Omental fat pad (tissue), 3 donors: ENCODE measurements at regions not wholly inside any gene's neighbourhood (a gene's known extent, or its start where the extent isn't known, plus 50 kb on each side); places are given as distances from the start of the nearest gene placed in this dataset.

Experiments used
- ATAC-seq: fragments of 150-250 bp; one replicate; pipeline ENCODE4 v1.9.1; 2016; ENCODE audit warnings: mild to moderate bottlenecking, moderate library complexity; ENCODE audit not compliant: low FRiP score
- DNase-seq: peaks from one replicate; pipeline ENCODE4 v3.0.0-alpha.2; 2019; ENCODE audit warnings: low spot score
- TF ChIP-seq, protein P1 (sequence below), 3 donors: fragments of 450-650 bp; IDR thresholded peaks; one replicate each; pipeline ENCODE4 v1.5.1; 2016 to 2017; ENCODE audit warnings: antibody characterized with exemption in 3 of 3, mild to moderate bottlenecking in 3 of 3, moderate library complexity in 2 of 3

DNA sequence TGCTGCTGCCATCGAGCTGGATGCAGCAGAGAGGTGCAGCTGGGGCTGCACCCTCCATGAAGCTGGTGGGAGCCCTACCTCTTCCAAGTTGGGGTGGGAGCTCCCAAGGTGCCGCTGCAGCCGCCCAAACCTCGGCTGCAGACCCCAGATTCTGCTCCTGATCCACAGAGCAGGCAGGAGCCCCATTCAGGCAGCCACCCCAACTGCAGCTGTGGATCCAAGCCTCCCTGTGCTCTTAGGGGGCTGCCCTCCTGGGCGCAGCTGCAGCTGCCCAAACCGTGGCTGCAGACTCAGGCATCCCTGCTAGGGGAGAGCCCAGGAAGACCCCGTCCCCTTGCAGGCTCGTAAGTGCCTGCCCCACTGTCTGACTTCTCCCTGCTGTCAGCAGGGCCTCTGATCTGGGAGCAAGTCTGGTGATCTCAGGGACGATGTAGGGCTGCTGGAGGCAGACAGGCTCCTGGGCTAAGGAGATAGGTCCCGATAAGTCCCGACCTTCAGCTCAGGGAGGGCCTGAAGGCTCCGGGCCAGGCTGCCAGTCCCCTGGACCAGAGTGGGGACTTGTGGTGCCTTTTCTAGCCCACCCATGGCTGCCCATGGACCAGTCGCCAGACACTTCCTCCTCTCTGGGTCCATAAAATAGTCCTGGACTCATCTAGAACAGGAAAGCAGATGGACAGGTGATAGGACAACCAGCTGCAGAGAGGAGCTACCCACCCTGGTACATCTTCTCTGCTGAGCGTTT, 767.1 kb upstream of the CDH7 start:
- TF ChIP-seq, protein P1, sequence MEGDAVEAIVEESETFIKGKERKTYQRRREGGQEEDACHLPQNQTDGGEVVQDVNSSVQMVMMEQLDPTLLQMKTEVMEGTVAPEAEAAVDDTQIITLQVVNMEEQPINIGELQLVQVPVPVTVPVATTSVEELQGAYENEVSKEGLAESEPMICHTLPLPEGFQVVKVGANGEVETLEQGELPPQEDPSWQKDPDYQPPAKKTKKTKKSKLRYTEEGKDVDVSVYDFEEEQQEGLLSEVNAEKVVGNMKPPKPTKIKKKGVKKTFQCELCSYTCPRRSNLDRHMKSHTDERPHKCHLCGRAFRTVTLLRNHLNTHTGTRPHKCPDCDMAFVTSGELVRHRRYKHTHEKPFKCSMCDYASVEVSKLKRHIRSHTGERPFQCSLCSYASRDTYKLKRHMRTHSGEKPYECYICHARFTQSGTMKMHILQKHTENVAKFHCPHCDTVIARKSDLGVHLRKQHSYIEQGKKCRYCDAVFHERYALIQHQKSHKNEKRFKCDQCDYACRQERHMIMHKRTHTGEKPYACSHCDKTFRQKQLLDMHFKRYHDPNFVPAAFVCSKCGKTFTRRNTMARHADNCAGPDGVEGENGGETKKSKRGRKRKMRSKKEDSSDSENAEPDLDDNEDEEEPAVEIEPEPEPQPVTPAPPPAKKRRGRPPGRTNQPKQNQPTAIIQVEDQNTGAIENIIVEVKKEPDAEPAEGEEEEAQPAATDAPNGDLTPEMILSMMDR (IDR thresholded peaks at IDR 0.05), result no peak

DNA sequence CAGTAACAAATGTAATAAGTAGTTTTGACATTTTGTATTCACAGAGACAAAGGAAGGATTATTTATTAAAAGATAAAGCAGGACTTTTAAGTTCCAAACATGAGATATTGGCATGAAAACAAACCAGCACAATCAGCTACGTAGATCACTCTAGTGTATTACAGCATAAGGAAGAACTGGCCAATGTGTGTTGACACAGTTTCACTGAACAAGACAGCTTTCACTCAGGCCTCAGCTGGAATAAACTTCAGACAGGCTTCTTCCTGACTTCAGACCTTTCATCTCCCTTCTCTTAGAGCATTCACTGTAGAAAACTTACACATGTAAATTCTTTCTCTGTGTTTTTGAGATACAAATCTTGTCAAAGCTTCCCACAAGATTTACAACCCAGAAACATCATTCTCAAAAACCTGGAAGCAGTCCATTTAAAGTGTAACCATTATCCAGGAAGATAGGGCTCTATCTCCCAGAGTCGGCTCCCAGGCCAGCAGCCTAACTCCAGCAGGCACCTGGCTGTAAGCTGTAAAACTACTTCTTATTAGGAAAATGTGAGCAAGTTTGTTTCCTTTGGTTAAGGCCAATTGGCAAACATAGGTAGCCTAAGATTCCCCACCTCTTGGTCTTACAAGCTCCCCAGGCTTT, 768.3 kb upstream of the CDH7 start:
- no peak for DNase-seq
- no peak for ATAC-seq
- TF ChIP-seq, protein P1 (IDR thresholded peaks at IDR 0.05), result no peak

More for the DNA sequence above, 767.1 kb upstream of the CDH7 start:
- no peak for DNase-seq
- no peak for ATAC-seq

DNA sequence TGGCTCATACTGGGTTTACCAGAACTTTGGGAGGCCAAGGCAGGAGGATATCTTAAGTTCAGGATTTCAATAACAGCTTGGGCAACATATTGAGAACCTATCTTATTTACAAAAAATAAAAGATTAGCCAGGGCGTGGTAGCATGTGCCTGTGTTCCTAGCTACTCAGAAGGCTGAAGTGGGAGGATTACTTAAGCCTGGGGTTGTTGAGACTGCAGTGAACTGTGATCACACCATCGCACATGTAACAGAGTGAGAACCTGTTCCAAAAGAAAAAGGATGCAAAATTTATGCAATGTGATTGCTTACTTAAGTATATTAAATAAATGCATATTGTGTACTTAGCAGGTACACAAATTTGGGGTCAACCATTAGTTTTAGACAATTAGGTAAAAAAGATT, 768.9 kb upstream of the CDH7 start:
- TF ChIP-seq, protein P1 (IDR thresholded peaks at IDR 0.05), result no peak
- DNase-seq (no peak), ATAC-seq (no peak)

DNA sequence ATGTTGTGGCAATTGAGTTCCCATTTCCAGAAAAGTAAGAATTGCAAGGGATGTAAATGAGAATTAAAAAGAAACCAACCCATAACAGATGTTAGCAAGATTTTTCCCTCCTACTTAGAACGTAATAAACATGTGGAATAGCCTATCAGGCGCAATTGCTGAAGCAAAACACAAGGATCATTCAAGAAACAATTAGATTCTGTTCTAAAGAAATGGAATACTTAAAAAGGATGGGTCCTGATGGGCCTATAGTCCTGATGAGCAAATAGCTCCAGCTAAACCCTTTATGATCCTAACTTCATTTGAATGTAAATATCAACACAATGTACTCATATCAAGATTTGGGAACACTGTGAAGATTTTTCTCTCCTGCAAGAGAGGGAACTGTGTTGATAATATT, 771.0 kb upstream of the CDH7 start:
- ATAC-seq (no peak), DNase-seq (no peak)

DNA sequence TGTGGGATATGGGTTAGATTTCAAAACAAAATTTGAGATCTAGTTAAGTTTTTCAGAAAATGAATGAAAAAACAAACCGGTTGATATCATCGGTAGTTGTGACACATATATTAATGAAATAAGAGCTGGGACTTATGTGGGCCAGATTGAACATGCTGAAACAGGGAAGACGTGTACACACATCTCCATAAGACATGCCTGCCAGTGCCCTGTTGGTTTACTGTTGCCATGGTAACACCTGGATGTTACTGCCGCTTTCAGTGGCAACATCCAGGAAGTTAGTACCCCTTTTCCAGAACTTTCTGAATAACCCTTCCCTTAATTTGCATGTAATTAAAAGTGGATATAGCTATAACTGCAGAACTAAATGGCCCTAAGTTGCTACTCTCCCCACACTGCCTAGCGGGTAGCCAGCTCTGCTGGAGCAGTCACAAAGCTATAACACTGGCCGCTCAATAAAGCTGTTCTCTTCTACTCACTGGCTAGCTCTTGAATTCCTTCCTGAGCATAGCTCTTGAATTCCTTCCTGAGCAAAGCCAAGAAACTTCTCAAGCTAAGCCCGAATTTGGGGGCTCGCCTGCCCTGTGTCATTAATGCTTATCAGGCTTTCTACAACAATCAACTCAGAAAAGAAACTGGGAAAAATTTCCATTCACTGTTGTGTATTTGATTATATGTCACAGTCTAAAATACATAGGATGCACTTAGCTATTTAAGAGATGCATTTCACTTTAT, 776.3 kb upstream of the CDH7 start:
- TF ChIP-seq, protein P1 (IDR thresholded peaks at IDR 0.05), result no peak
- no peak for ATAC-seq
- DNase-seq, result no peak

More for the DNA sequence above, 771.0 kb upstream of the CDH7 start:
- TF ChIP-seq, protein P1 (IDR thresholded peaks at IDR 0.05), result no peak

DNA sequence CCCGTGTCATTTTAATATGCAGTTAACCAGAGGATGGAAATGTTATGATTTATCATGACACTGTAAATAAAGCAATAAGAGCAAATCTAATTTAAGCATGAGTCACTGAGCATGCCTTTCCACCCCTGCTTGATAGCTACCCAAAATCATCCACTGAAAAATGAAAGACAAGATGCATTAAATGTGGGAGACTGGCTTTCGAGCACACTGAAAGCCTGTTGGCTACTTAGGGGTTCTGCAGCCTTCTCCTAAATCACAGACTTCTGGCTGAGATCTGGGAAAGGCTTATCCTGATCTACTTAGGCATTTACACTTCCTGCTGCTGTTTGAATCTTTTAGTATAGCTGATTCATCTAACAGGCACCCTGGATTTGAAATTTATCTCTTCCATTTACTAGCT, 778.3 kb upstream of the CDH7 start:
- TF ChIP-seq, protein P1 (IDR thresholded peaks at IDR 0.05), result no peak
- DNase-seq (no peak), ATAC-seq (no peak)
